ENCODE measurements at regions not wholly inside any gene's neighbourhood (a gene's known extent, or its start where the extent isn't known, plus 50 kb on each side); places are given as distances from the start of the nearest gene placed in this dataset.
"Not testable (repeated sequence)": the region's sequence is repeated elsewhere in the genome, so short reads cannot be mapped to it uniquely, and the experiment has no call there.

DNA sequence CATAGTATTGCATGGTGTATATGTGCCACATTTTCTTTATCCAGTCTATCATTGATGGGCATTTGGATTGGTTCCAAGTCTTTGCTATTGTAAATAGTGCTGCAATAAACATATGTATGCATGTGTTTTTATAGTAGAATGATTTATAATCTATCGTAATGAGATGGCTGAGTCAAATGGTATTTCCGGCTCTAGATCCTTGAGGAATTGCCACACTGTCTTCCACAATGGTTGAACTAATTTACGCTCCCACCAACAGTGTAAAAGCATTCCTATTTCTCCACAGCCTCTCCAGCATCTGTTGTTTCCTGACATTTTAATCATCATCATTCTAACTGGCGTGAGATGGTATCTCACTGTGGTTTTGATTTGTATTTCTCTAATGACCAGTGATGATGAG lies 608.5 kb upstream of the SEMA6D start:
- H4K20me1 ChIP-seq (ENCODE audit: low read length); H3K4me1 ChIP-seq (ENCODE audit: insufficient read depth, low read length); ATAC-seq; H3K27ac ChIP-seq (ENCODE audit: low read length); BruUV-seq (replicated peaks); H3F3A ChIP-seq (ENCODE audit: low read length, unreplicated experiment); POLR2A ChIA-PET (ENCODE audit: unreplicated experiment); H3K9me3 ChIP-seq (ENCODE audit: low read length); H2AFZ ChIP-seq (ENCODE audit: low read length); H3K4me3 ChIP-seq (ENCODE audit: low read length); H3K4me2 ChIP-seq (ENCODE audit: low read length); H3K9me2 ChIP-seq (replicated peaks; ENCODE audit: low read length); H3K79me2 ChIP-seq (ENCODE audit: low read length); CTCF ChIA-PET; DNase-seq; H3K9ac ChIP-seq (ENCODE audit: low read length); intact Hi-C loops (cut with micrococcal nuclease); H3K36me3 ChIP-seq (ENCODE audit: low read depth, low read length); H3K27me3 ChIP-seq (ENCODE audit: low read length): not testable (repeated sequence)

DNA sequence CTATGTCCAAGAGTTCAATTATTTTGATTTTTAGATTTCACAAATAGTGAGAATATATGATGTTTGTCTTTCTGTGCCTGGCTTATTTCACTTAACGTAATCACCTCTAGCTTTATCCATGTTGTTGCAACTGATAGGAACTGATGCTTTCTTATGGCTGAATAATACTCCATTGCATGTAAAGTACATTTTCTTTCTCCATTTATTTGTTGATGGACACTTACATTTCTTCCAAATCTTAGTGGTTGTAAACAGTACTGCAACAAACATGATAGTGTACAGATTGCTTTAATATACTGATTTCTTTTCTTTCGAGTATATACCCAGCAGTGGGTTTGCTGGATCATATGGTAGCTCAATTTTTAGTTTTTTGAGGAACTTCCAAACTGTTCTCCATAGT lies 600.6 kb upstream of the SEMA6D start:
- POLR2A ChIA-PET (ENCODE audit: unreplicated experiment) = no interaction called here
- H2AFZ ChIP-seq (ENCODE audit: low read length) = no peak overlapping the region
- no peaks in the 10 kb centered on the region for H3K9me2 ChIP-seq (replicated peaks; ENCODE audit: low read length)
- H4K20me1 ChIP-seq (ENCODE audit: low read length) = no peaks in the 10 kb centered on the region
- DNase-seq = no peak
- no peak overlapping the region for H3K4me3 ChIP-seq (ENCODE audit: low read length)
- H3K27ac ChIP-seq (ENCODE audit: low read length) = no peak overlapping the region
- no peaks in the 10 kb centered on the region for H3K27me3 ChIP-seq (ENCODE audit: low read length)
- BruUV-seq (replicated peaks) = no TSS peak
- intact Hi-C loops (cut with micrococcal nuclease) = no loop called here
- no peaks in the 10 kb centered on the region for H3K9me3 ChIP-seq (ENCODE audit: low read length)
- CTCF ChIA-PET = no interaction called here
- no peak for ATAC-seq
- no peak overlapping the region for H3K9ac ChIP-seq (ENCODE audit: low read length)
- no peaks in the 10 kb centered on the region for H3K79me2 ChIP-seq (ENCODE audit: low read length)
- H3K4me1 ChIP-seq (ENCODE audit: insufficient read depth, low read length) = no peaks in the 10 kb centered on the region
- no peaks in the 10 kb centered on the region for H3K36me3 ChIP-seq (ENCODE audit: low read depth, low read length)
- TF ChIP-seq EZH2 (IDR thresholded peaks at IDR 0.05; ENCODE audit: low read length, unreplicated experiment) (no peak), EZH2phosphoT487 (IDR thresholded peaks at IDR 0.05; ENCODE audit: borderline replicate concordance, low read length) (no peak)
- TF ChIP-seq, protein P1, sequence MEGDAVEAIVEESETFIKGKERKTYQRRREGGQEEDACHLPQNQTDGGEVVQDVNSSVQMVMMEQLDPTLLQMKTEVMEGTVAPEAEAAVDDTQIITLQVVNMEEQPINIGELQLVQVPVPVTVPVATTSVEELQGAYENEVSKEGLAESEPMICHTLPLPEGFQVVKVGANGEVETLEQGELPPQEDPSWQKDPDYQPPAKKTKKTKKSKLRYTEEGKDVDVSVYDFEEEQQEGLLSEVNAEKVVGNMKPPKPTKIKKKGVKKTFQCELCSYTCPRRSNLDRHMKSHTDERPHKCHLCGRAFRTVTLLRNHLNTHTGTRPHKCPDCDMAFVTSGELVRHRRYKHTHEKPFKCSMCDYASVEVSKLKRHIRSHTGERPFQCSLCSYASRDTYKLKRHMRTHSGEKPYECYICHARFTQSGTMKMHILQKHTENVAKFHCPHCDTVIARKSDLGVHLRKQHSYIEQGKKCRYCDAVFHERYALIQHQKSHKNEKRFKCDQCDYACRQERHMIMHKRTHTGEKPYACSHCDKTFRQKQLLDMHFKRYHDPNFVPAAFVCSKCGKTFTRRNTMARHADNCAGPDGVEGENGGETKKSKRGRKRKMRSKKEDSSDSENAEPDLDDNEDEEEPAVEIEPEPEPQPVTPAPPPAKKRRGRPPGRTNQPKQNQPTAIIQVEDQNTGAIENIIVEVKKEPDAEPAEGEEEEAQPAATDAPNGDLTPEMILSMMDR (conservative IDR thresholded peaks at IDR 0.05; ENCODE audit: low read depth, low read length) = no peak
- H3K4me2 ChIP-seq (ENCODE audit: low read length) = no peak overlapping the region
- no peaks in the 10 kb centered on the region for H3F3A ChIP-seq (ENCODE audit: low read length, unreplicated experiment)

DNA sequence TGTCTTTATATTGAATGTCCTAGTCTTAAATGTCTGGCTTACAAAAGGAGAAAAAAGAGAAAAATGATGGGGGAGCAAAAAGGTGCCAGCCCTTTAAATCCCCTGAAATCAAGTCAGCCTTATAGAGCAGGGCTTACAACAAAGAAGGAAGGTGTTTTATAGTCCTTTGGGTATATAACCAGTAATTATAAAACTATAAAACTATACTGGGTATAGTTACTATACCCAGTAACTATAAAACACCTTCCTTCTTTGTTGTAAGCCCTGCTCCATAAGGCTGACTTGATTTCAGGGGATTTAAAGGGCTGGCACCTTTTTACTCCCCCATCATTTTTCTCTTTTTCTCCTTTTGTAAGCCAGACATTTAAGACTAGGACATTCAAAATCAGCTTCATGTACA lies 598.0 kb upstream of the SEMA6D start:
- Histone ChIP-seq H2AFZ (ENCODE audit: low read length) (no peak overlapping the region), H3K36me3 (ENCODE audit: low read depth, low read length) (no peaks in the 10 kb centered on the region), H3K9ac (ENCODE audit: low read length) (no peak overlapping the region), H3K9me3 (ENCODE audit: low read length) (no peaks in the 10 kb centered on the region), H3K4me3 (ENCODE audit: low read length) (no peak overlapping the region), H3K4me1 (ENCODE audit: insufficient read depth, low read length) (no peaks in the 10 kb centered on the region), H3F3A (ENCODE audit: low read length, unreplicated experiment) (no peaks in the 10 kb centered on the region), H3K27ac (ENCODE audit: low read length) (no peak overlapping the region), H3K27me3 (ENCODE audit: low read length) (no peaks in the 10 kb centered on the region), H4K20me1 (ENCODE audit: low read length) (no peaks in the 10 kb centered on the region), H3K4me2 (ENCODE audit: low read length) (no peak overlapping the region), H3K79me2 (ENCODE audit: low read length) (no peaks in the 10 kb centered on the region), H3K9me2 (replicated peaks; ENCODE audit: low read length) (no peaks in the 10 kb centered on the region)
- BruUV-seq (replicated peaks) = no TSS peak
- ATAC-seq = no peak
- TF ChIP-seq, protein P1 (conservative IDR thresholded peaks at IDR 0.05; ENCODE audit: low read depth, low read length) = no peak
- no peak for TF ChIP-seq EZH2phosphoT487 (IDR thresholded peaks at IDR 0.05; ENCODE audit: borderline replicate concordance, low read length)
- no peak for TF ChIP-seq EZH2 (IDR thresholded peaks at IDR 0.05; ENCODE audit: low read length, unreplicated experiment)
- intact Hi-C loops (cut with micrococcal nuclease) = no loop called here
- CTCF ChIA-PET = no interaction called here
- POLR2A ChIA-PET (ENCODE audit: unreplicated experiment) = no interaction called here
- no peak for DNase-seq

Measured in PC-3 (cell line).